Testis (tissue), 2 donors: ENCODE measurements at regions not wholly inside any gene's neighbourhood (a gene's known extent, or its start where the extent isn't known, plus 50 kb on each side); places are given as distances from the start of the nearest gene placed in this dataset.

Experiments used
- DNase-seq: peaks from one replicate; pipeline ENCODE4 v3.0.0-alpha.2; 2019
- H3K27ac ChIP-seq, 2 donors: fragments of 200-600 bp; sonication (generic); one replicate each; pipeline ENCODE4 v1.5.1; 2019
- H3K27me3 ChIP-seq: fragments of 200-600 bp; sonication (generic); one replicate; pipeline ENCODE4 v1.5.1; 2019
- H3K36me3 ChIP-seq: fragments of 200-600 bp; sonication (generic); one replicate; pipeline ENCODE4 v1.5.1; 2017; ENCODE audit warnings: low read depth; ENCODE audit errors: missing control alignments
- H3K4me1 ChIP-seq: fragments of 200-600 bp; sonication (generic); one replicate; pipeline ENCODE4 v1.5.1; 2019
- H3K4me3 ChIP-seq, 2 donors: fragments of 200-600 bp; sonication (generic); one replicate each; pipeline ENCODE4 v1.5.1; 2017 to 2019
- H3K9me3 ChIP-seq: fragments of 200-600 bp; sonication (generic); one replicate; pipeline ENCODE4 v1.5.1; 2017
- CTCF ChIP-seq, 3 experiments: fragments of 450-650 bp in 2 of 3; fragments of 200-600 bp in 1 of 3; sonication (generic) in 1 of 3; IDR thresholded peaks; one replicate each; pipeline ENCODE4 v1.5.1; 2016 to 2019; ENCODE audit warnings: antibody characterized with exemption in 3 of 3, mild to moderate bottlenecking in 2 of 3, moderate library complexity in 1 of 3
- POLR2A ChIP-seq: fragments of 450-650 bp; IDR thresholded peaks from one replicate; pipeline ENCODE4 v1.6.1; 2017; ENCODE audit warnings: antibody characterized with exemption, mild to moderate bottlenecking, moderate library complexity
- WGBS, 2 donors: methylation state at CpG; one replicate each; pipeline ENCODE4 v1.1.5; 2018; 5-methylcytosine and 5-hydroxymethylcytosine counted together
- intact Hi-C: fragments of 100-400 bp; cut with DNase I; formaldehyde crosslinking; loops from one replicate; pipeline ENCODE4 v1.15.1; 2023; ENCODE audit warnings: low total_unique reads

- WGBS, 2 donors: 78 to 81% methylated on average over 4 to 18 of the region's 18 CpGs
- intact Hi-C loops: no loop called here
- no peaks in the 10 kb centered on the region for H3K36me3 ChIP-seq
- peak overlapping the region; percentile 6 to 14 for H3K4me3 ChIP-seq
- no peaks in the 10 kb centered on the region for H3K27me3 ChIP-seq
- H3K4me1 ChIP-seq: no peaks in the 10 kb centered on the region
- no peak overlapping the region for H3K27ac ChIP-seq
- DNase-seq: no peak
- TF ChIP-seq CTCF (IDR thresholded peaks at IDR 0.05) (no peak), POLR2A (no peak)
- H3K9me3 ChIP-seq: no peaks in the 10 kb centered on the region
These were observed 270.0 kb upstream of the ITGA1 start for GRCh38 chr5:52517667-52518066.

DNA sequence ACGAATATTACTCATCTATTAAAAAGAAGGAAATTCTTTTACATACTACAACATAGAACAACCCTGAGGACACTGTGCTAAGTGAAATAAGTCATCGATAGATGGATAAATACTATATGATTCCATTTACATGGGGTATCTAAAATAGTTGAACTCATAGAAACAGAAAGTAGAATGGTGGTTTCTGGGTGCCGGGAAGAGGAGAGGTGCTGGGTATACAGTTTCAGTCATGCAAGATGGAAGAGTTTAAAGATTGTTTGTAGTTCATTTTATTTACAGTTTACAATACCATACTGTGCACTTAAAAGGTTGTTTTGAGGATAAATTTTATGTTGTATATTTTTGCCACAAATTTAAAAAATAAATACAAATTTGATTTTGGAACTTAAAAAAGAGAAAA is 267.5 kb upstream of the ITGA1 start:
- Histone ChIP-seq H3K36me3 (no peaks in the 10 kb centered on the region), H3K27ac (no peak overlapping the region), H3K27me3 (no peaks in the 10 kb centered on the region), H3K9me3 (no peaks in the 10 kb centered on the region), H3K4me3 (no peak overlapping the region), H3K4me1 (no peaks in the 10 kb centered on the region)
- intact Hi-C loops: no loop called here
- TF ChIP-seq CTCF (IDR thresholded peaks at IDR 0.05): no peak
- no peak for TF ChIP-seq POLR2A
- no peak for DNase-seq
- WGBS, 2 donors: 90 to 93% methylated on average over 3 of the region's 3 CpGs

GRCh38 chr5:52521236-52521635 is 266.5 kb upstream of the ITGA1 start:
- H3K27me3 ChIP-seq: no peaks in the 10 kb centered on the region
- H3K9me3 ChIP-seq: no peaks in the 10 kb centered on the region
- intact Hi-C loops: no loop called here
- no peaks in the 10 kb centered on the region for H3K36me3 ChIP-seq
- no peaks in the 10 kb centered on the region for H3K4me1 ChIP-seq
- no peak overlapping the region for H3K27ac ChIP-seq
- no peak for DNase-seq
- TF ChIP-seq POLR2A (no peak), CTCF (IDR thresholded peaks at IDR 0.05) (no peak)
- no peak overlapping the region for H3K4me3 ChIP-seq
- 88 to 90% methylated on average over 4 of the region's 4 CpGs for WGBS, 2 donors

GRCh38 chr5:52523701-52524100 is 264.0 kb upstream of the ITGA1 start:
- 81% methylated on average over 4 of the region's 4 CpGs for WGBS, 2 donors
- no peak overlapping the region for H3K4me3 ChIP-seq
- no peaks in the 10 kb centered on the region for H3K36me3 ChIP-seq
- no peaks in the 10 kb centered on the region for H3K9me3 ChIP-seq
- intact Hi-C loops: no loop called here
- no peaks in the 10 kb centered on the region for H3K27me3 ChIP-seq
- DNase-seq: no peak
- no peaks in the 10 kb centered on the region for H3K4me1 ChIP-seq
- H3K27ac ChIP-seq: no peak overlapping the region
- TF ChIP-seq CTCF (IDR thresholded peaks at IDR 0.05): no peak
- TF ChIP-seq POLR2A: no peak

- intact Hi-C loops: no loop called here
- H3K36me3 ChIP-seq: no peaks in the 10 kb centered on the region
- 75 to 85% methylated on average over 3 to 4 of the region's 4 CpGs for WGBS, 2 donors
These were observed 256.6 kb upstream of the ITGA1 start for GRCh38 chr5:52531105-52531504.

More at GRCh38 chr5:52531105-52531504, 256.6 kb upstream of the ITGA1 start:
- DNase-seq: no peak
- Histone ChIP-seq H3K9me3 (no peaks in the 10 kb centered on the region), H3K4me3 (no peak overlapping the region), H3K27ac (no peak overlapping the region), H3K27me3 (no peaks in the 10 kb centered on the region), H3K4me1 (no peaks in the 10 kb centered on the region)
- no peak for TF ChIP-seq CTCF (IDR thresholded peaks at IDR 0.05)
